Daoy (cell line): ENCODE measurements at regions not wholly inside any gene's neighbourhood (a gene's known extent, or its start where the extent isn't known, plus 50 kb on each side); places are given as distances from the start of the nearest gene placed in this dataset.
"Not testable (repeated sequence)": the region's sequence is repeated elsewhere in the genome, so short reads cannot be mapped to it uniquely, and the experiment has no call there.

ENCODE experiments used
- DNase-seq: peaks from one replicate; pipeline ENCODE4 v3.0.0-alpha.2; 2015; ENCODE audit warnings: low read depth

DNA sequence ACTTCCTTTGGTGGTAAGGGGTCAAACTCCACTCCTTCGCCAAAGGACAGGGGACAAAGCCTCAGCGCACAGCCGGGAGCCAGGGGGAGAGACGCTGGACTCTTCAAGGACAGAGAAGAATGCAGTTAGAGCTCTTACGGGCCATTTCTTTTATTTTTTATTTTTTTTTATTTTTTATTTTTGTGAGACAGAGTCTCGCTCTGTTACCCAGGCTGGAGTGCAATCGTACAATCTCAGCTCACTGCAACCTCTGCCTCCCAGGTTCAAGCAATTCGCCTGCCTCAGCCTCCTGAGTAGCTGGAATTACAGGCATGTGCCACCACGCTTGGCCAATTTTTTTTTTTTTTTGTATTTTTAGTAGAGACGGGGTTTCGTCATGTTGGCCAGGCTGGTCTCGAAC, 93.2 kb upstream of the RPH3AL start, which contains the start of gene RFLNB:
Gene RFLNB (minus strand): TSS at position 101 of the 400 bp plus-strand sequence.
- DNase-seq: not testable (repeated sequence)

DNA sequence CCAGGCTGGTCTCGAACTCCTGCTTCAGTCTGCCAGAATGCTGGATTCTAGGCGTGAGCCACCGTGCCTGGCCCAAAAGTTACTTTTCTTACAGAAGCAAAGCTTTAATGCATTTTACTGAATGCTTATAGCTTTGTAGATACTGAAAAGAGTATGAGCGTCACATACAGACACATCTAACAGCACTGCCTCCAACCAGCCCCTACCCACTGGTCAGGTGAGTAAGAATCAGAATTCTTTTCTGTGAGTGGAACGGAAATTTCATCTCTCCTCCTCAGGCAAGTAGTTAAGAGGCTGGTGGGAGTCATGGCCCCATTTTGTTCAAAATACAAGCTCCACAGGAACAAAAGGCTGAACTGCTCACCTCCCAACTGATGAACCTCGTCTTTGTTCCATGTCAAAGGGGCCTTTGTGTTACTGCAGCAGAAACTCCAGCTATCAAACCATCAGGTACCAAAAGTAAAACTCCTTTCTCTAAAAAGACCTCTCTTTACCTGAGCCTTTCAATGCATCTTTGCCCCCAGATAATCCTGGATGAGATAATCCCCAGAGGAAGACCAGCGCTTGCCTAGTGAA, 92.4 kb upstream of the RPH3AL start:
- no peak for DNase-seq

DNA sequence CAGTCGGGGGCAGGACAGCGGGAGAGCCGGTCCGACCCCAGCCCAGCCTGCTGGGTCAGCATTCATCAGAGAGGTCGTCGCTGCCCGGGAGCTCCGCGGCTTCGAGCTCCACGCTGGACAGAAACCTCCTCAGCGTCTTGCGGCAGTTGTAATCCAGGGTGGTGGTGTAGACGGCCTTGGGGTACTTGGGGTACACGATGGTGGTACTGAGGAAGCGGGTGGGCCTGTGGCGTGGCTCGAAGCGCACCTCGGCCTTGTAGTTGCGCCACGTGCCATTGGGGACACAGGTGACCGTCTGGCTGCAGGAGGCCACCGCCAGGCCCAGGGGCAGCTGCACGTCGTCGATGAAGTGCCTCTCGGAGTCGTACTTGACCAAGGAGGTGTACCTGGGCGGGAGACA, 90.5 kb upstream of the RPH3AL start:
- DNase-seq: no peak

DNA sequence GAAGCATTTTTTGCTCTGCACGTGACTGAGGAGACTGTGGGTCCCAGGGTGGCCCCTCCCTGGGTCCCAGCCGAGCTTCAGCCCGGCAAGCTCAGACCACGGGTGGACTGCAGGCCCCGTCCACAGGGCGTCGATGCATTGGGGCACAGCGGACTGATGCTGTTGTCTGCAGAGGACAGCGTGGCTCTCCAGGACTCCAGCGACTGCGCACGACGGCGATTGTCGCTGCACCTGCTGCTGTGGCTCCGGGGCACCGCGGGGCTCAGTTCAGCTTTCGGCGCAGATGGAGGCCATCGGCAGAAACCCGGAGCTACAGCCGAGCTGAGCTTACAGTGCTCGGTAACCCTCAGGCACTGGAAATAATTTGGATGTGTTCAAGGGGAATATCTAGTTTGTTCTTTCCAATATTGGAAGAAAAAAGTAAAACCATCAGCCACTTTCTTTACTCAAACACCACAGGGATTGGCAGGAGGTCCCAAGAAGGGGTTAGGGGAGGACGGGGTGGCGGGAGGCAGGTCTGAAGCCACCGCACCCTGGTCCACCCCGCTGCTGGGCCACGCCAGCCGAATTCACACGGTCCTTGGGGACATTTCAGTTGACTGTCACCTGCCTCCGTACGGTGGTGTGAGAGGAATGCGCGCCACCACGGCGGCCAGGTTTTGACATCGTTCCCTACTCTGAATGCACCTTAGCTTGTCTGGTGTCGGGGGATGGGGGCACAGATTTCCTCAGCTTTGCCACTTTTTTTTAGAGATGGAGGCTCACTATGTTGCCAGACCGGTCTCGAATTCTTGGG, 88.7 kb upstream of the RPH3AL start:
- no peak for DNase-seq

DNA sequence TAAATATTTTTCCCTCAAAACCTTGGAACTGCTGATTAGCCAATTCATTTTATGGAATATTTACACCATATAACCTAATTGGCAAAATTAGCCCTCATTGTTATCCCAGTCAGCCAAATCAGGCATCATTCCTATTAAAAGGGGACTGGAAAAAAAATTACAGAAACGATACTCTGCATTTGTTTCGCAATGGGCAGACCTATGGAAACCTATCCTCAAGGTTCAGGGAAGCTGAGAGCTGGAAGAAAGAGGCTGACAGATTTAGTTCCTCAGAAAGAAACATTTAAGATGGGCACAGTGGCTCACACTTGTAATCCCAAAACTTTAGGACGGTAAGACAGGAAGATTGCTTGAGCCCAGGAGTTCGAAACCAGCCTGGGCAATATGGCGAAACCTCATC, 85.6 kb upstream of the RPH3AL start:
- DNase-seq: no peak

DNA sequence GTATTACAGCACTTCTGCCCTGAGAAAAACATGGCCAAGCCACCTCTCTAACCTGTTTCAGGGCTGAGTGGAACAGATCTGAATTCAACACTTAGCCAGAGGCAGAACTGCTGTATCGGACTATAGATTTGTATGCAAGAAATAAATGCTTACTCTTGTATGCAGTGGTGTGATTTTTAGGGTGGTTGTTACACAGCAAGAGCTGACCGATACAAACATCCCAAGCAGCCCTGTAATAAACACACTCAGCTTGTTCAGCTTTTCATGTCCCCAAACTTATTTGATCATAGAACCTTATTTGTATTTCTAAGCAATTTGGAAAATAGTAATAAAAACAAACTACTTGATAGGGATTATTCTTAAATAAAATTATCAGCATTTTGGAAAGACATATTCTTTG, 84.9 kb upstream of the RPH3AL start:
- no peak for DNase-seq

DNA sequence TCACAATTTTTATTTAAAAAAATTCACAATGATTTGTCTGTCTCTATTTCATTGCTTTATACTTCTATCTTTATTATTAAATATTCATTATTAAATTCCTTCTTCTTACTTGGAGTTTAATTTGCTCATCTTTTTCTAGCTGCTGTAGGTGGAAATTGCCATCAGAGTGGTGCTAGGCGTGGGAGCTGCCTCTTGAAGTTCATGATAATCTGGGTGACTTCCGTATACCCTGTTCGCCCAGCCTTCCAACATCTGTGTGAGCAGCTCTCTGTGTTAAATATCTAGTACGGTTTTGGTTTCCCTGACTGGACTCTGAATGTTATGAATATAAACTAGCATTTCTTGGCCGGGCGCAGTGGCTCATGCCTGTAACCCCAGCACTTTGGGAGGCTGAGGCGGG, 84.0 kb upstream of the RPH3AL start:
- no peak for DNase-seq

DNA sequence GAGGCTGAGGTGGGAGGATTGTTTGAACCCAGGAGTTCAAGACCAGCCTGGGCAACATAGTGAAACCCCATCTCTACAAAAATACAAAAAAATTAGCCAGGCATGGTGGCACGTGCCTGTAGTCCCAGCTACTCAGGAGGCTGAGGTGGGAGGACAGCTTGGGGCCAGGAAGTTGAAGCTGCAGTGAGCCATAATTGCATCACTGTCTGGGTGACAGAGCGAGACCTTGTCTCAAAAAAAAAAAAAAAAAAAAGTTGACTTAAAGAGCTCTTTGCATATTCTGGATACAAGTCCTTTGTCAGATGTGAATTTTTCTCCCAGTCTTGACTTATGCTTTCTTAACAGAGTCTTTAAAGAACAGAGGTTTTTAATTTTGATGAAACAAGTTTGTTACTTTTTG, 79.9 kb upstream of the RPH3AL start:
- DNase-seq: not testable (repeated sequence)

DNA sequence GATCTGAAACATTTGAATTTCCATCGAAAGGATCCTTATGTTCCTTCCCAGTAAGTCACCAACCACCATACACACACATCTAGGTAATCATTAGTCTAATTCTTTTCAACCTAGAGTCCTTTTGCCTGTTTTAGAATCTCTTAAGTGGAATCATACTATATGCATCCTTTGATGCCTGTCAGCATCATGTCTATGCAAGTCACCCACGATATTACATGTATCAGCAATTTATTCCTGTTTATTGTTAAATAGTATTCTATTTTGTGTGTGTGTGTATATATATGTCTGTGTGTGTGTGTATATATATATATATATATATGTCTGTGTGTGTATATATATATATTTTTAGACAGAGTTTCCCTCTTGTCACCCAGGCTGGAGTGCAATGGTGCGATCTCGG, 78.9 kb upstream of the RPH3AL start:
- DNase-seq: no peak

DNA sequence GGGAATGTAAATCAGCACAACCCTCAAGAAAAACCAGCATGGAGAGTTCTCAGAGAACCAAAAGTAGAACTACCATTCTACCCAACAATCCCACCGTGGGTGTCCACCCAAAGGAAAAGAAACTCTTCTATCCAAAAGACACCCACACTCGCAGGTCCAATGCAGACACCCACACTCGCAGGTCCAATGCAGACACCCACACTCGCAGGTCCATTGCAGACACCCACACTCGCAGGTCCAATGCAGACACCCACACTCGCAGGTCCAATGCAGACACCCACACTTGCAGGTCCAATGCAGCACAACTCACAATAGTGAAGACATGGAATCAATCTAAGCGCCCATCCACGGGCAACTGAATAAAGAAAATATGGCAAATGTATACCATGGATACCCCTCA, 77.0 kb upstream of the RPH3AL start:
- DNase-seq: no peak

DNA sequence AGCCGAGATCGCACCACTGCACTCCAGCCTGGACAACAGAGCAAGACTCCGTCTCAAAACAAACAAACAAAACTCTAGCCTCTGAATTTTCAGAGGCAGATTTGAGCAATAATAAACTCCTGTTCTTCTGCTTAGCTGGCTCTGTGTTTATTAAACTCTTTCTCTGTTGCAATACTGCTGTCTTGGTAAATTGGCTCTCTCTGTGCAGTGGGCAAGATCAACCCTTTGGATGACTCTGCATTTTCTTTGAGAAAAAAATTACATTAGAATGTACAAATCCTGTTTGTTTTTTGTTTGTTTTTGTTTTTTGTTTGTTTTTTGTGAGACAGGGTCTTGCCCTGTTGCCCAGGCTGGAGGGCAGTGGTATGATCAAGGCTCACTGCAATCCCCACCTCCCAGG, 75.8 kb upstream of the RPH3AL start:
- no peak for DNase-seq

DNA sequence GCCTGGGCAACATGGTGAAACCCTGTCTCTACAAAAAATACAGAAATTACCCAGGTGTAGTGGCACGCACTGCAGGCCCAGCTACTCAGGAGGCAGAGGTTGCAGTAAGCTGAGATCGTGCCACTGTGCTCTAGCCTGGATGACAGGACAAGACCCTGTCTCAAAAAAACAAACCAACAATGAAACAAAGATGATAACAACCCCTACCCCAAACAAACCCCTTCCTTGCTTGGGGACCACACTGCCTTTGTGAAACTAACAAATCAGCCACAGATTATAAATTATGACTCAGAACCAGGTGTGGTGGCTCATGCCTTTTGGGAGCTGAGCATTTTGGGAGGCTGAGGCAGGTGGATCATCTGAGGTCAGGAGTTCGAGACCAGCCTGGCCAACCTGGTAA, 75.3 kb upstream of the RPH3AL start:
- no peak for DNase-seq

DNA sequence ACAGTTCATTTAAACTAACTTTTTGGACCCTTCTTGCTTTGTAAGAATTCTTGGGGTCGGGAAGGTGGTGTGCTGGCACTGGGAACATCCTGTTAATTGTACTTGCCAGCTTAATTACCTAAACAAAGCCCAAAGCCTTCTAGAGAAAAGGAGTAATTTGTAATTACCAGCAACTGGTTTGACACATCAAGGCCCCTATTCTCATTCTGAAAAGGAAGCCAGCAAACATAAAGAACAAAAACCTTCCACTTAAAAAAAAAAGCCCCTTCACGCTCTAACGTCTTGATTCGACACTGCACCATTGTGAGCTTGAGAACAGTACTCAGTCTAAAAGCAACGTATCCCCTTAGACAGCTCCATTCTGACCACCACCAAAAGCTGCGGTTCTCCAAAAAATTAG, 74.7 kb upstream of the RPH3AL start:
- no peak for DNase-seq

DNA sequence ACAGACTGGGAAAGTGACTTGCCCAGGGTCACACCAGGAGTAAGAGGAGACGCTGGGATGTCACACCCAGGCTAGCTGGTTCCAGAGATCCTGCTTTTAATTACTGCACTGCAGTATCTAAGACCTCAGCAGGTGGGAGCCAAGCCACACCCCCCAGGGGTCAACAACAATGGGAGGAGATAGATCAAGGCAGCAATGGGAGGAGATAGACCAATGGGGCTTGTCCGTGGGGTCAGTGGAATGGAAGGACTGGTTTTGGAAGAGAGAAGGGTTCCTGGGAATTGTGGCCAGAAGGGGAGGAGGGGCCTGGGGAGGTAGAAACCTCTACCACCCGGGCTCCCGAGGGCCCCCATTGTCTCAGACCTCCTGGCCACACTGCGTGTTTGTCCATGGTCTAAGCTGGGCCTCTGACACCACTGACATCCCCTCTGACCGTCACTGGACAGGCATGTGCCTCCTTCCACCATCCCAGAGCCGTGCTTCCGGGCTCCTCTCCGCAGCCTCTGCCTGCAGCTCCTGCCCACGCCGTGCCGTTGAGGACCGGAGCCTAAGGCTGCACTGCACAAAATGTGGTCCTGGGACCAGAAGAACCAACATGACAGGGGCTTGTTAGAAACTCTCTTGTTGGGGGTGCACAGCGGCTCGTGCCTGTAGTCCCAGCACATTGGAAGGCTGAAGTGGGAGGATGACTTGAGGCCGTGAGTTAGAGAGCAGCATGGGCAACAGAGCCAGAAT, 69.8 kb upstream of the RPH3AL start:
- no peak for DNase-seq

DNA sequence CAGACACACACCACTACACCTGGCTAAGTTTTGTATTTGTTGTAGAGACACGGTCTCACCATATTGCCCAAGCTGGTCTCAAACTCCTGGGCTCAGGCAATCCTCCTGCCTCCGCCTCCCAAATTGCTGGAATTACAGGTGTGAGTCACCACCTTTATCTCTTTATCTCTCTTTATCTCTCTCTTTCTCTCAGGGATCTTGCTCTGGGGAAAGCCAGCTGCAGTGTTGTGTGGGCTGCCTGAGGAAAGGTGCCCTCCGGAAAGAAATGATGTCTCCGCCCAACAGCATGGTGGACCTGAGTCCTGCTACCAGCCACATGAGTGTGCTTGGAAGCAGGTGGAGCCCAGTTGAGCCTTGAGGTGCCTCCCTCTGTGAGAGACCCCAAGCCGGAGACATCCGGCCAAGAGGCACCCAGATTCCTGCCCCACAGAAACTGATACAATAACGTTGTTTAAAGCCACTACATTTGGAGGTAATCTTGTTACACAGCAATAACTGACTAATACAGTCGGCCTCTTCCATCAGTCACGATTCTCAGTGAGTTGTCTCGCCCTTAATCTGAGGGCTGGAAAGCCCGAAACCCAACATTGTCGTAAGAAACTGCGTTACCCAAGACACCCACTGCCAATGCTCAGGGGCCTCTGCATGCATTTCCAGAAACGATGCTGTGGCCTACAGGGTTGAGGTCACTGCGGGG, 68.0 kb upstream of the RPH3AL start:
- DNase-seq: no peak

DNA sequence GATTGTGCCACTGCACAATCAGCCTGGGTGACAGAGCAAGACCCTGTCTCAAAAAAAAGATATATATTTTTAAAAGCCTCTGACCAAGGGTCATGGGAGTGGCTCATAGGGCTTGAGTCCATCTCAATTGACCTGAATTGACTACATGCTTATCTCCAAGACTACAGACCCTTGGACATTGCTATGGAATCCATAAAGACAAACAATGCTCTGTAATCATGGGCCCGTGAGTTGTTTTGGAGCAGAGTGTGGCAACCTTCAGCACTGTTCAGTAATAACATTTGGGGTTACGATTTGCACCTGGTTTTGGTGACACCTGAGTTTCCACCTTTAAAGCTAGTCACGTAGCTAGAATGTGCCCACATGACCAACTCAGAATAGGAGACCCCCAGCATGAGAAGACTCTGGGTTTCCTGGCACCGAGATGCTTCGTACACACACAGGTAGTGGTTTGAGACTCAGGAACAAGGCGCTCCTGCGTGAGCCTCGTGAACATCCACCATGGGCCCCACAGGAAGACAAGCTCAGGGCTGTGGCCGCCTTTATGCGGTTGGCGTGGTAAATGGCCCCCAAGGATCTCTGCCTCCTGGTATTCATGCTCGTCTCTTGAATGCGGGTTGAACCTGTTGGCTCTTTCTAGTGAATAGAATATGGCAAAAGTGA, 66.6 kb upstream of the RPH3AL start:
- no peak for DNase-seq

DNA sequence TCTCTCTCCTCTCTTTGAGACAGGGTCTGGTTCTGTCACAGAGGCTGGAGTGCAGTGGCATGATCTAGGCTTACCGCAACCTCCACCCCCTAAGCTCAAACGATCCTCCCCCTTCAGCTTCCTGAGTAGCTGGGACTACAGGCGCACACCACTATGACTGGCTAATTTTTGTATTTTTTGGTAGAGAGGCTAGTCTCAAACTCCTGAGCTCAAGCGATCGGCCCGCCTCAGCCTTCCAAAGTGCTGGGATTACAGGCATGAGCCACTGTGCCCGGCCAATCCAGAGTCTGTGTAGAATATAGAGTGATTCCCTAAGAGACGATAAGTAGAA, 65.8 kb upstream of the RPH3AL start:
- no peak for DNase-seq

DNA sequence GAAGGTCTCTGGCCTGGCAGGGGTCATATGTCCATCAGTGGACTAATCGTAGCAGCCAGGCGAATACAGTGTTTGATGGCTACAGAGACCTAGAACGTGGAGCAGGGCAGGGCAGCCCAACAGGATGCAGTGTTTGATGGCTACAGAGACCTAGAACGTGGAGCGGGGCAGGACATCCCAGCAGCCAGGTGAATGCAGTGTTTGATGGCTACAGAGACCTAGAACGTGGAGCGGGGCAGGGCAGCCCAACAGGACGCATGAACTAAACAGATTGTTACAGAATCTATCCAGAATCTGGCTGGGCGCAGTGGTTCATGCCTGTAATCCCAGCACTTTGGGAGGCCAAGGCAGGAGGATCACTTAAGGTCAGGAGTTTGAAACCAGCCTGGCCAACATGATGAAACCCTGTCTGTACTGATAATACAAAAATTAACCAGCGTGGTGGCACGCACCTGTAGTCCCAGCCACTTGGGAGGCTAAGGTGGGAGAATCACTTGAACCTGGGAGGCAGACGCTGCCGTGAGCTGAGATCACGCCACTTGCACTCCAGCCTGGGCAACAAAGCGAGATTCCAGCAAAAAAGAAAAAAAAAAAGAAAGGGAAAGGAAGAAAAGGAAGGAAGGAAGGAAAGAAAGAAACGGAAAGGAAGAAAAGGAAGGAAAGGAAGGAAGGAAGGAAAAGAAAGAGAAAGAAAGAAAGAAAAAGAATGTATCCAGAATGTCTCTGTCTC, 65.2 kb upstream of the RPH3AL start:
- no peak for DNase-seq

DNA sequence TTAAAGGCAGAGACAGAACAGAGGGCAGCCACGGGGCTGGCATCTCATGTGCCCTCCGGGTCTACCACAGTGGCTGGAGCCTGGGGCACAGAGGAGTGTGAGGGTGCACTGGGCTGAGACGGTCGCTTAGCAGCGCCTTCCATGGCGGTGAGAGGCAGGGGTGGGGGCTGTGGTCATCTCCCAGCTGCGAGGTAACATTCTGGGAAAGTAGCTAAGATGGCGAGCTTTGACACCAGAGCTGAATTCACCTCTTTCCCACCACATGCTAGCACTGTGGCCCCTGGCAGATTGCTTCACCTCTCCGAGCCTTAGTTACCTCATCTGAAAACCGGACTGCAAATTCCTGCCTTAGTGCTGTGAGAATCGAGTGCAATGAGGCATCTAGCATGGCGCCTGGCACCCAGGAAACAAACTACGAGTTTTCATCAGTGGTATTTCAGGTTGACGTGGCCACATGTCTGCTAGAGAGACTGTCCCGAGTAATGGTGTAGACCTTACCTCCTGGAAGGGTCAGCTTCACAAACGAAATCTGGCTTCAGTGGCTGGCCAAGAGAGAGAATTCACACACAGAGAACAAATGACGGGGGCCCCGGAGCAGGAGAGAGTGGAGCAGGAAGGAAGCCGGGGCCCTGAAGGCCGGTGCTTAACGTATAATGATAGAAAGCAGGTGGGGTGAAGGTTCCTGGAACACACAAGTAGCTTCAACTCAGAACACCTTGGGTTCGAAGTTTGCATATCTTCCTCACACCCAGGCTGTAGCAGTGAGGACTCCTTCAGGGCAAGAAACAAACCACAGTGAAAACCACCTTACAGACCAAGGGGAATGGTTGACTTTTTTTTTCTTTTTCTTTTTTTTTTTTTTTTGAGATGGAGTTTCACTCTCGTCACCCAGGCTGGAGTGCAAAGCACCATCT, 63.9 kb upstream of the RPH3AL start:
- no peak for DNase-seq

DNA sequence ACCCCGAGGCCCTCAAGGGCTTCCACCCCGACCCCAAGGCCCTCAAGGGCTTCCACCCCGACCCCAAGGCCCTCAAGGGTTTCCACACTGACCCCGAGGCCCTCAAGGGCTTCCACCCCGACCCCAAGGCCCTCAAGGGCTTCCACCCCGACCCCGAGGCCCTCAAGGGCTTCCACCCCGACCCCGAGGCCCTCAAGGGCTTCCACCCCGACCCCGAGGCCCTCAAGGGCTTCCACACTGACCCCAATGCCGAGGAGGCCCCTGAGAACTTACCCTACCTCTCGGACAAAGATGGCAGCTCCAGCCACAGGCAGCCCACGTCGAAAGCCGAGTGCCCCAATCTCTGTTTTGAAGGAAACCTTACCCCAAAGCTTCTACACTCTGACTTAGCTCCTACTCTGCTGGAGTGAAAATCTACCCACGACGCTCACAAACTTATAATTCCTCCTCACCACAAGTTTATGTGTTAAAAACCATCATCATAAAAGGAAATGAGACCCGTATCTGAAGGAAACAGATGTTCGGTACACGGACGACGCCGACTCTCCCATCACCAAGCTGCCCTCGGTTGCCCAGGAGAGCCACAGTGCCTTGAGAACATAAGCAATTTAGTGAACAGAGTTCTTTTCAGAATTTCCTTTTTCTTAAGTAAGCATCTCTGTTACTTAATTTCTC, 61.2 kb upstream of the RPH3AL start:
- DNase-seq: no peak
